Ishikawa (cell line): ENCODE measurements at regions not wholly inside any gene's neighbourhood (a gene's known extent, or its start where the extent isn't known, plus 50 kb on each side); places are given as distances from the start of the nearest gene placed in this dataset.

Experiments used
- CEBPB ChIP-seq: IDR thresholded peaks from 2 replicates; pipeline ENCODE4 v1.6.1; 2012
- EGR1 ChIP-seq: IDR thresholded peaks from 2 replicates; pipeline ENCODE4 v1.6.1; 2012
- EP300 ChIP-seq: IDR thresholded peaks from 2 replicates; pipeline ENCODE4 v1.6.1; 2012; ENCODE audit warnings: borderline replicate concordance
- FOXM1 ChIP-seq: IDR thresholded peaks from 2 replicates; pipeline ENCODE4 v1.6.1; 2012; ENCODE audit warnings: low read depth, borderline replicate concordance
- MAX ChIP-seq: IDR thresholded peaks from 2 replicates; pipeline ENCODE4 v1.6.1; 2012
- NFIC ChIP-seq: IDR thresholded peaks from 2 replicates; pipeline ENCODE4 v1.6.1; 2012
- REST ChIP-seq: IDR thresholded peaks from 2 replicates; pipeline ENCODE4 v1.6.1; 2012; ENCODE audit warnings: low read depth, mild to moderate bottlenecking
- TAF1 ChIP-seq: IDR thresholded peaks from 2 replicates; pipeline ENCODE4 v1.6.1; 2012; ENCODE audit warnings: low read depth, mild to moderate bottlenecking
- TCF12 ChIP-seq: IDR thresholded peaks from 2 replicates; pipeline ENCODE4 v1.6.1; 2012; ENCODE audit warnings: low read depth
- TEAD4 ChIP-seq: IDR thresholded peaks from 2 replicates; pipeline ENCODE4 v1.6.1; 2012
- YY1 ChIP-seq: IDR thresholded peaks from 2 replicates; pipeline ENCODE4 v1.6.1; 2012; ENCODE audit warnings: low read depth
- ZBTB7A ChIP-seq: IDR thresholded peaks from 2 replicates; pipeline ENCODE4 v1.6.1; 2012; ENCODE audit warnings: low read depth

GRCh38 chr16:16988963-16989362 lies 481.8 kb downstream of the XYLT1 start:
- TF ChIP-seq MAX (no peak), EGR1 (no peak), REST (no peak), ZBTB7A (no peak), NFIC (no peak), TCF12 (no peak), EP300 (no peak), YY1 (no peak), FOXM1 (no peak), TEAD4 (no peak), CEBPB (no peak), TAF1 (no peak)
